ENCODE measurements at regions not wholly inside any gene's neighbourhood (a gene's known extent, or its start where the extent isn't known, plus 50 kb on each side); places are given as distances from the start of the nearest gene placed in this dataset.

GRCh38 chr5:102040326-102040725, 255.8 kb downstream of the SLCO4C1 start:
- no peak for TF ChIP-seq CTCF (conservative IDR thresholded peaks at IDR 0.05; ENCODE audit: low read length)
- TF ChIP-seq EZH2phosphoT487 (IDR thresholded peaks at IDR 0.05; ENCODE audit: borderline replicate concordance, low read depth, low read length) = no peak

Measured in OCI-LY7 (cell line).